Panc1 (cell line): ENCODE measurements at regions not wholly inside any gene's neighbourhood (a gene's known extent, or its start where the extent isn't known, plus 50 kb on each side); places are given as distances from the start of the nearest gene placed in this dataset.

ENCODE experiments used
- ATAC-seq: fragments of 200-7000 bp; cut with Tn5 transposase; 2 replicates; pipeline ENCODE4 v1.9.1; 2020; ENCODE audit warnings: mild to moderate bottlenecking, moderate library complexity
- BruUV-seq: library from RNA; stranded (reverse); fragments of 400-500 nt; replicated peaks from 2 replicates; lab custom pipeline; 2021; lab: Mats Ljungman, UMichigan
- CTCF ChIA-PET: fragments of 300-600 bp; sonication (Branson Sonifier 250); formaldehyde crosslinking; loops from one replicate; lab custom pipeline; 2022; ENCODE audit warnings: antibody characterized with exemption; lab: Charles Lee
- POLR2A ChIA-PET: fragments of 300-600 bp; sonication (Branson Sonifier 250); formaldehyde crosslinking; loops from one replicate; lab custom pipeline; 2022; ENCODE audit warnings: antibody characterized with exemption; lab: Charles Lee
- DNase-seq: peaks from one replicate; pipeline ENCODE4 v3.0.0-alpha.2; 2010; ENCODE audit warnings: low read depth, low spot score
- H3K27ac ChIP-seq: 2 replicates; pipeline ENCODE4 v1.5.1; 2011; ENCODE audit warnings: mild to moderate bottlenecking, low read length, inconsistent platforms
- H3K27me3 ChIP-seq: fragments of 200-500 bp; sonication (Bioruptor generic); 2 replicates; pipeline ENCODE4 v1.6.0; 2014; ENCODE audit warnings: low read length, inconsistent platforms; ENCODE audit not compliant: control insufficient read depth, insufficient read depth
- H3K36me3 ChIP-seq: fragments of 200-500 bp; sonication (Bioruptor generic); 2 replicates; pipeline ENCODE4 v1.5.1; 2014; ENCODE audit warnings: inconsistent platforms, mild to moderate bottlenecking, low read length, moderate library complexity; ENCODE audit not compliant: control insufficient read depth, insufficient read depth
- H3K4me1 ChIP-seq: 2 replicates; pipeline ENCODE4 v1.5.1; 2011; ENCODE audit warnings: inconsistent platforms, mild to moderate bottlenecking, low read length, moderate library complexity; ENCODE audit not compliant: control insufficient read depth, insufficient read depth
- H3K4me3 ChIP-seq, 2 experiments: 2 replicates each; pipeline ENCODE4 v1.5.1; 2011 to 2012; ENCODE audit warnings: low read depth in 2 of 2, low read length in 2 of 2, mild to moderate bottlenecking in 2 of 2, inconsistent platforms in 1 of 2, moderate library complexity in 1 of 2
- H3K9me3 ChIP-seq: fragments of 200-500 bp; sonication (Bioruptor generic); 2 replicates; pipeline ENCODE4 v1.5.1; 2014; ENCODE audit warnings: low read depth, mild to moderate bottlenecking, inconsistent platforms, low read length, moderate library complexity; ENCODE audit not compliant: control insufficient read depth, insufficient read depth
- POLR2AphosphoS5 ChIP-seq: IDR thresholded peaks from 2 replicates; pipeline ENCODE4 v1.6.1; 2012; ENCODE audit warnings: mild to moderate bottlenecking, low read depth, low read length, moderate library complexity
- REST ChIP-seq, 2 experiments: IDR thresholded peaks; 2 replicates each; pipeline ENCODE4 v1.6.1; 2011 to 2012; ENCODE audit warnings: low read depth in 2 of 2, control low read depth in 1 of 2, low read length in 1 of 2, mild to moderate bottlenecking in 1 of 2, moderate library complexity in 1 of 2; ENCODE audit not compliant: insufficient read depth in 1 of 2
- SIN3A ChIP-seq: IDR thresholded peaks from 2 replicates; pipeline ENCODE4 v1.6.1; 2012; ENCODE audit warnings: low read depth, mild to moderate bottlenecking, low read length, moderate library complexity, borderline replicate concordance; ENCODE audit not compliant: insufficient read depth
- TCF7L2 ChIP-seq: IDR thresholded peaks from 2 replicates; pipeline ENCODE4 v1.6.1; 2011; ENCODE audit warnings: mild to moderate bottlenecking, low read depth, low read length, inconsistent platforms
- in situ Hi-C: cut with HindIII; loops from 2 replicates; pipeline ENCODE4 v1.10.0; 2016; ENCODE audit warnings: low sequenced_read_pairs, low pct_unique_long_range_greater_than_20kb
- intact Hi-C: fragments of 100-400 bp; cut with micrococcal nuclease; formaldehyde crosslinking; loops from one replicate; pipeline ENCODE4 v1.10.0; 2022; ENCODE audit not compliant: unreplicated experiment
- TF ChIP-seq, protein P1 (sequence below): fragments of 450-650 bp; IDR thresholded peaks from 2 replicates; pipeline ENCODE4 v1.5.1; 2017; ENCODE audit warnings: mild to moderate bottlenecking

- Histone ChIP-seq H3K36me3 (no peaks in the 10 kb centered on the region), H3K4me1 (no peaks in the 10 kb centered on the region), H3K27me3 (no peaks in the 10 kb centered on the region), H3K9me3 (no peaks in the 10 kb centered on the region), H3K27ac (no peak overlapping the region), H3K4me3 (no peak overlapping the region)
- TF ChIP-seq POLR2AphosphoS5 (no peak), TCF7L2 (no peak)
- ChIA-PET POLR2A (no interaction called here), CTCF (no interaction called here)
- intact Hi-C loops (no loop called here), in situ Hi-C loops (no loop called here)
- DNase-seq (no peak), ATAC-seq (no peak)
- BruUV-seq = no TSS peak
Observed at GRCh38 chr10:84004221-84004620, 135.1 kb upstream of the GHITM start.

DNA sequence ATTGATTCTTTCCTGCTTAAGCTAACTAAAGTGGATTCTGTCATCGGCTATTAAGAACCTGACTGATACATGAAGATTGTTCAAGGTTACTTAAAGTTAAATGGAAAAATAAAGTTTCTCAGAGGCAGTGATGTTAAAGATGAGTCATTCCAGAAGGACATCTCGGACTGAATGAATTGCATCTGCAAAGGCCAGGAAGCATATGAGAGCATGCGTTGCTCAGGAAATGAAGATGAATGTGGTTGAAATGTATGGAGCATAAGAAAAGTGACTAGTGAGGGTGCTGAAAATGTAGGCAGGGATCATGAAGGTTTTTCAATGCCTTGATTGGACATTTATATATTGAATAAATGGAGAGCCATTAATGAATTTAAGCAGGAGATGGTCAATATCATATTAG, 133.9 kb upstream of the GHITM start:
- H3K9me3 ChIP-seq = no peaks in the 10 kb centered on the region
- ATAC-seq (no peak), DNase-seq (no peak)
- no peak overlapping the region for H3K4me3 ChIP-seq
- no peaks in the 10 kb centered on the region for H3K27me3 ChIP-seq
- H3K4me1 ChIP-seq = no peaks in the 10 kb centered on the region
- no peak overlapping the region for H3K27ac ChIP-seq
- in situ Hi-C loops = no loop called here
- no TSS peak for BruUV-seq
- ChIA-PET CTCF (no interaction called here), POLR2A (no interaction called here)
- intact Hi-C loops = no loop called here
- H3K36me3 ChIP-seq = no peaks in the 10 kb centered on the region
- TF ChIP-seq POLR2AphosphoS5 (no peak), TCF7L2 (no peak), SIN3A (no peak), REST (IDR thresholded peaks at IDR 0.05; ENCODE audit: insufficient read depth in 1 of 2, low read depth in 2 of 2, low read length in 1 of 2) (no peak)
- TF ChIP-seq, protein P1, sequence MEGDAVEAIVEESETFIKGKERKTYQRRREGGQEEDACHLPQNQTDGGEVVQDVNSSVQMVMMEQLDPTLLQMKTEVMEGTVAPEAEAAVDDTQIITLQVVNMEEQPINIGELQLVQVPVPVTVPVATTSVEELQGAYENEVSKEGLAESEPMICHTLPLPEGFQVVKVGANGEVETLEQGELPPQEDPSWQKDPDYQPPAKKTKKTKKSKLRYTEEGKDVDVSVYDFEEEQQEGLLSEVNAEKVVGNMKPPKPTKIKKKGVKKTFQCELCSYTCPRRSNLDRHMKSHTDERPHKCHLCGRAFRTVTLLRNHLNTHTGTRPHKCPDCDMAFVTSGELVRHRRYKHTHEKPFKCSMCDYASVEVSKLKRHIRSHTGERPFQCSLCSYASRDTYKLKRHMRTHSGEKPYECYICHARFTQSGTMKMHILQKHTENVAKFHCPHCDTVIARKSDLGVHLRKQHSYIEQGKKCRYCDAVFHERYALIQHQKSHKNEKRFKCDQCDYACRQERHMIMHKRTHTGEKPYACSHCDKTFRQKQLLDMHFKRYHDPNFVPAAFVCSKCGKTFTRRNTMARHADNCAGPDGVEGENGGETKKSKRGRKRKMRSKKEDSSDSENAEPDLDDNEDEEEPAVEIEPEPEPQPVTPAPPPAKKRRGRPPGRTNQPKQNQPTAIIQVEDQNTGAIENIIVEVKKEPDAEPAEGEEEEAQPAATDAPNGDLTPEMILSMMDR = no peak

DNA sequence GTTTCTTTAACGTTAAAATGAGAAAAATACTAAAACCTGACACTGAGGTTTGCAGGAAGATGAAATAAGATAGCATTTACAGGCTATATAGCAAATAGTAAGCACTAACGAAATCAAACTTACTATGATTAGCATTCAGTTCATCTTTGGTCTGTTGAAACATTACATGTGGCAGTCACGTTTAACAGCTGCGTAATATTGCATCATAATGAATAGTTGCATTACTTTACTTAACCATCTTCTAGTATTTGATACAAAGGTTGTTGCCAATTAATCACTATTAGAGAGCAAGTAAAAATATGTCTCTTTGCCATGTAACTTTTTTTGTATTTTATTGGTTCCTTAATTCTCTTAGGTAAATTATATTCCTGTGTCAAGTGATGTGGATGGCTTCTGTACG, 131.8 kb upstream of the GHITM start:
- Histone ChIP-seq H3K36me3 (no peaks in the 10 kb centered on the region), H3K4me1 (no peaks in the 10 kb centered on the region), H3K27ac (no peak overlapping the region), H3K9me3 (no peaks in the 10 kb centered on the region), H3K4me3 (no peak overlapping the region), H3K27me3 (no peaks in the 10 kb centered on the region)
- no TSS peak for BruUV-seq
- intact Hi-C loops = no loop called here
- TF ChIP-seq REST (IDR thresholded peaks at IDR 0.05; ENCODE audit: insufficient read depth in 1 of 2, low read depth in 2 of 2, low read length in 1 of 2) (no peak), SIN3A (no peak), POLR2AphosphoS5 (no peak), TCF7L2 (no peak)
- TF ChIP-seq, protein P1 = no peak
- CTCF ChIA-PET = no interaction called here
- ATAC-seq = no peak
- POLR2A ChIA-PET = no interaction called here
- DNase-seq = no peak
- in situ Hi-C loops = no loop called here
